K562 (cell line): ENCODE measurements at regions not wholly inside any gene's neighbourhood (a gene's known extent, or its start where the extent isn't known, plus 50 kb on each side); places are given as distances from the start of the nearest gene placed in this dataset.

Source experiments
- CHD2 ChIP-seq: IDR thresholded peaks from 2 replicates; pipeline ENCODE4 v1.6.1; 2011; ENCODE audit warnings: low read depth, low read length
- CHD4 ChIP-seq: fragments of 200-600 bp; sonication (generic); IDR thresholded peaks from 3 replicates; pipeline ENCODE4 v1.6.1; 2012; ENCODE audit warnings: low read depth, mild to moderate bottlenecking, mixed read lengths, low read length, inconsistent platforms; ENCODE audit not compliant: insufficient read depth, insufficient replicate concordance, poor library complexity, severe bottlenecking
- CREM ChIP-seq: IDR thresholded peaks from 2 replicates; pipeline ENCODE4 v1.6.1; 2014; ENCODE audit warnings: antibody characterized with exemption, low read depth
- CTCF ChIP-seq, 3 experiments: IDR thresholded peaks in 2 of 3; conservative IDR thresholded peaks in 1 of 3; 2 replicates each; pipeline ENCODE4 v1.5.1; 2011 to 2012; ENCODE audit warnings: low read length in 3 of 3, mild to moderate bottlenecking in 3 of 3, control low read depth in 2 of 3, improper control_type of control experiment in 1 of 3, inconsistent platforms in 1 of 3, low read depth in 1 of 3, mixed read lengths in 1 of 3, moderate library complexity in 1 of 3; ENCODE audit not compliant: insufficient read depth in 2 of 3
- FOXM1 ChIP-seq, 2 experiments: fragments of 450-650 bp in 1 of 2; sonication (generic) in 1 of 2; formaldehyde crosslinking in 1 of 2; IDR thresholded peaks; 2 replicates each; pipeline versions ENCODE4 v1.6.1 to v1.9.0; 2017 to 2022; ENCODE audit warnings: low read depth in 2 of 2, mild to moderate bottlenecking in 2 of 2, missing genetic modification reagents in 1 of 2, moderate library complexity in 1 of 2
- GABPA ChIP-seq: fragments of 200-800 bp; sonication (Bioruptor generic); conservative IDR thresholded peaks from 2 replicates; pipeline ENCODE4 v1.6.1; 2016; ENCODE audit warnings: low read depth, missing genetic modification characterization, missing compliant biosample characterization
- HDAC6 ChIP-seq: IDR thresholded peaks from 2 replicates; pipeline ENCODE4 v1.6.1; 2012; ENCODE audit warnings: low read depth, mild to moderate bottlenecking, control low read depth, inconsistent platforms, low read length, moderate library complexity
- NCOA4 ChIP-seq: fragments of 450-650 bp; IDR thresholded peaks from 2 replicates; pipeline ENCODE4 v1.6.1; 2018; ENCODE audit warnings: mild to moderate bottlenecking; ENCODE audit not compliant: partially characterized antibody
- NR0B1 ChIP-seq: fragments of 450-650 bp; IDR thresholded peaks from one replicate; pipeline ENCODE4 v1.6.1; 2018; ENCODE audit warnings: mild to moderate bottlenecking, moderate library complexity; ENCODE audit not compliant: partially characterized antibody
- TCF7 ChIP-seq: sonication (generic); IDR thresholded peaks from 2 replicates; pipeline ENCODE4 v1.6.1; 2016; ENCODE audit warnings: antibody characterized with exemption, borderline replicate concordance
- USF2 ChIP-seq: sonication (generic); formaldehyde crosslinking; IDR thresholded peaks from 2 replicates; pipeline ENCODE4 v1.5.0; 2020; ENCODE audit warnings: missing genetic modification reagents
- ZNF140 ChIP-seq: fragments of 250-450 bp; sonication (Bioruptor Pico); IDR thresholded peaks from 2 replicates; pipeline ENCODE4 v1.8.0; 2021; ENCODE audit warnings: moderate library complexity, mild to moderate bottlenecking, inconsistent platforms

- TF ChIP-seq NR0B1 (no peak), CREM (no peak), GABPA (tag) (no peak), HDAC6 (no peak), CHD4 (no peak), ZNF140 (CRISPR knock-in tag) (no peak), USF2 (CRISPR knock-in tag) (no peak), CTCF (IDR thresholded peaks at IDR 0.05 in 2 of 3, conservative IDR thresholded peaks at IDR 0.05 in 1 of 3; ENCODE audit: insufficient read depth in 2 of 3, low read depth in 1 of 3, low read length in 3 of 3) (no peak), CHD2 (no peak), NCOA4 (no peak), FOXM1 (IDR thresholded peaks at IDR 0.05; ENCODE audit: low read depth) (no peak), FOXM1 (CRISPR knock-in tag; IDR thresholded peaks at IDR 0.05; ENCODE audit: low read depth) (no peak), TCF7 (no peak)
Observed at GRCh38 chr9:129432297-129433154, 188.4 kb downstream of the C9orf50 start.
